Lung (tissue), 11 donors: ENCODE measurements at regions not wholly inside any gene's neighbourhood (a gene's known extent, or its start where the extent isn't known, plus 50 kb on each side); places are given as distances from the start of the nearest gene placed in this dataset.

Source experiments
- ATAC-seq: fragments of 200-7000 bp; cut with Tn5 transposase; one replicate; pipeline ENCODE4 v1.9.1; 2020; ENCODE audit warnings: moderate number of reproducible peaks; ENCODE audit not compliant: insufficient read depth, low FRiP score
- DNase-seq, 3 donors: peaks; one replicate each; pipeline ENCODE4 v3.0.0-alpha.2; 2013 to 2017
- H3K27ac ChIP-seq, 2 donors: one replicate each; pipeline ENCODE4 v1.5.1; 2013; ENCODE audit warnings: mild to moderate bottlenecking in 2 of 2, moderate library complexity in 2 of 2, control low read depth in 1 of 2, inconsistent platforms in 1 of 2, low read depth in 1 of 2, low read length in 1 of 2
- H3K27me3 ChIP-seq, 3 donors: one replicate each; pipeline ENCODE4 v1.5.1; 2013; ENCODE audit warnings: low read length in 2 of 3; ENCODE audit not compliant: control insufficient read depth in 3 of 3, insufficient read depth in 3 of 3
- H3K36me3 ChIP-seq, 4 donors: one replicate each; pipeline ENCODE4 v1.5.1; 2013; ENCODE audit warnings: low read length in 4 of 4, mild to moderate bottlenecking in 1 of 4, moderate library complexity in 1 of 4; ENCODE audit not compliant: control insufficient read depth in 4 of 4, insufficient read depth in 4 of 4
- H3K4me1 ChIP-seq, 5 donors: one replicate each; pipeline ENCODE4 v1.5.1; 2013; ENCODE audit warnings: low read length in 5 of 5, mild to moderate bottlenecking in 2 of 5, moderate library complexity in 1 of 5; ENCODE audit not compliant: control insufficient read depth in 5 of 5, insufficient read depth in 5 of 5
- H3K4me3 ChIP-seq: one replicate; pipeline ENCODE4 v1.5.1; 2013; ENCODE audit warnings: mild to moderate bottlenecking, control low read depth, moderate library complexity
- H3K9ac ChIP-seq, 2 donors: one replicate each; pipeline ENCODE4 v1.5.1; 2013; ENCODE audit warnings: low read length in 2 of 2, control low read depth in 1 of 2; ENCODE audit not compliant: insufficient read depth in 1 of 2
- H3K9me3 ChIP-seq, 4 donors: one replicate each; pipeline ENCODE4 v1.5.1; 2013; ENCODE audit warnings: low read length in 3 of 4, mild to moderate bottlenecking in 1 of 4, moderate library complexity in 1 of 4; ENCODE audit not compliant: control insufficient read depth in 4 of 4, insufficient read depth in 3 of 4
- CTCF ChIP-seq: IDR thresholded peaks from 2 replicates; pipeline ENCODE4 v1.5.1; 2012; ENCODE audit warnings: mild to moderate bottlenecking; ENCODE audit errors: control extremely low read depth, extremely low read depth
- WGBS, 2 donors: extraction: QIAGEN DNeasy Blood & Tissue Kit; methylation state at CpG; one replicate each; pipeline ENCODE4 v1.1.7; 2013; 5-methylcytosine and 5-hydroxymethylcytosine counted together
- donor health status: control.
- donor health status: control.
- donor health status: Bipolar disorder and iron deficiency.
- donor health status: healthy.
- donor health status: DM: yes; HTN: yes; CAD: no.

- DNase-seq (no peak), ATAC-seq (no peak)
- Histone ChIP-seq H3K9ac (no peak overlapping the region), H3K36me3 (no peaks in the 10 kb centered on the region), H3K4me1 (no peaks in the 10 kb centered on the region), H3K4me3 (no peak overlapping the region), H3K9me3 (peaks cover 0 to 3% (median 0%) of the 10 kb centered on the region in 4 donors), H3K27me3 (no peaks in the 10 kb centered on the region), H3K27ac (no peak overlapping the region)
- TF ChIP-seq CTCF: no peak
- WGBS, 2 donors: 62 to 77% methylated on average over 5 of the region's 5 CpGs
These were observed 132.9 kb downstream of the ADRA2A start for GRCh38 chr10:111209692-111210091.

- Histone ChIP-seq H3K36me3 (no peaks in the 10 kb centered on the region), H3K27me3 (no peaks in the 10 kb centered on the region), H3K27ac (no peak overlapping the region), H3K9me3 (peaks cover 0 to 3% (median 0%) of the 10 kb centered on the region in 4 donors), H3K4me3 (no peak overlapping the region), H3K9ac (no peak overlapping the region), H3K4me1 (no peaks in the 10 kb centered on the region)
- no peak for TF ChIP-seq CTCF
- no peak for ATAC-seq
- no peak for DNase-seq
- whole genome bisulfite sequencing, 2 donors: 79 to 87% methylated on average over 3 of the region's 3 CpGs
These were observed 134.4 kb downstream of the ADRA2A start for GRCh38 chr10:111211241-111211640.

- Histone ChIP-seq H3K27ac (no peak overlapping the region), H3K9ac (no peak overlapping the region), H3K27me3 (no peaks in the 10 kb centered on the region), H3K4me1 (no peaks in the 10 kb centered on the region), H3K36me3 (no peaks in the 10 kb centered on the region), H3K4me3 (no peak overlapping the region), H3K9me3 (peaks cover 0 to 3% (median 0%) of the 10 kb centered on the region in 4 donors)
- DNase-seq (peak in 2 of 3 donors; percentile 40 to 54), ATAC-seq (no peak)
- WGBS, 2 donors: 71 to 90% methylated on average over 3 of the region's 3 CpGs
- TF ChIP-seq CTCF: no peak
These were observed 134.9 kb downstream of the ADRA2A start for GRCh38 chr10:111211706-111212105.
